ENCODE measurements at regions not wholly inside any gene's neighbourhood (a gene's known extent, or its start where the extent isn't known, plus 50 kb on each side); places are given as distances from the start of the nearest gene placed in this dataset.

DNA sequence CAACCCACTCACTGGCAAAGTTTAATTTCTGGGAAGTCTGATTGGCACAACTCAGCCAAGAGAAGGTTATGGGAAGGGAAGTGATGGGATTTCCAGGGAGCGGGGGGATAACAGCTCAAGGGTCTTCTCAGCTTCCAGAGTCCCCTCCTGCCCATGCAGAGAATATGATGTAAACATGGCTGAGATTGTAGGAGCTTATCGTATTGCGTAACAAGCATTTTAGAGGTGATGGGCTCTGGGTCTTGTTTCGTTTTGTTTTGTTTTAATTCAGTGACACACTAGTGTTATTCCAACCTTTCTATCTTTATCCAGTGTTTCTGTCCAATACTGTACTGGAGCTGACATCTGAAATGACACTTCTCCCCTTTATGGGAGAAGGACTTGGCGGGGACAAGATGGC is 762.1 kb upstream of the TMEM132C start:
- no peak overlapping the region for H3K4me3 ChIP-seq (replicated peaks; ENCODE audit: insufficient read depth, low read length)
- TF ChIP-seq, protein P1, sequence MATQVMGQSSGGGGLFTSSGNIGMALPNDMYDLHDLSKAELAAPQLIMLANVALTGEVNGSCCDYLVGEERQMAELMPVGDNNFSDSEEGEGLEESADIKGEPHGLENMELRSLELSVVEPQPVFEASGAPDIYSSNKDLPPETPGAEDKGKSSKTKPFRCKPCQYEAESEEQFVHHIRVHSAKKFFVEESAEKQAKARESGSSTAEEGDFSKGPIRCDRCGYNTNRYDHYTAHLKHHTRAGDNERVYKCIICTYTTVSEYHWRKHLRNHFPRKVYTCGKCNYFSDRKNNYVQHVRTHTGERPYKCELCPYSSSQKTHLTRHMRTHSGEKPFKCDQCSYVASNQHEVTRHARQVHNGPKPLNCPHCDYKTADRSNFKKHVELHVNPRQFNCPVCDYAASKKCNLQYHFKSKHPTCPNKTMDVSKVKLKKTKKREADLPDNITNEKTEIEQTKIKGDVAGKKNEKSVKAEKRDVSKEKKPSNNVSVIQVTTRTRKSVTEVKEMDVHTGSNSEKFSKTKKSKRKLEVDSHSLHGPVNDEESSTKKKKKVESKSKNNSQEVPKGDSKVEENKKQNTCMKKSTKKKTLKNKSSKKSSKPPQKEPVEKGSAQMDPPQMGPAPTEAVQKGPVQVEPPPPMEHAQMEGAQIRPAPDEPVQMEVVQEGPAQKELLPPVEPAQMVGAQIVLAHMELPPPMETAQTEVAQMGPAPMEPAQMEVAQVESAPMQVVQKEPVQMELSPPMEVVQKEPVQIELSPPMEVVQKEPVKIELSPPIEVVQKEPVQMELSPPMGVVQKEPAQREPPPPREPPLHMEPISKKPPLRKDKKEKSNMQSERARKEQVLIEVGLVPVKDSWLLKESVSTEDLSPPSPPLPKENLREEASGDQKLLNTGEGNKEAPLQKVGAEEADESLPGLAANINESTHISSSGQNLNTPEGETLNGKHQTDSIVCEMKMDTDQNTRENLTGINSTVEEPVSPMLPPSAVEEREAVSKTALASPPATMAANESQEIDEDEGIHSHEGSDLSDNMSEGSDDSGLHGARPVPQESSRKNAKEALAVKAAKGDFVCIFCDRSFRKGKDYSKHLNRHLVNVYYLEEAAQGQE (IDR thresholded peaks at IDR 0.05; ENCODE audit: insufficient replicate concordance, low read depth) = no peak
- TF ChIP-seq POLR2AphosphoS5 (IDR thresholded peaks at IDR 0.05; ENCODE audit: low read depth) (no peak), GABPA (IDR thresholded peaks at IDR 0.05; ENCODE audit: low read depth) (no peak)
- TF ChIP-seq, protein P2, sequence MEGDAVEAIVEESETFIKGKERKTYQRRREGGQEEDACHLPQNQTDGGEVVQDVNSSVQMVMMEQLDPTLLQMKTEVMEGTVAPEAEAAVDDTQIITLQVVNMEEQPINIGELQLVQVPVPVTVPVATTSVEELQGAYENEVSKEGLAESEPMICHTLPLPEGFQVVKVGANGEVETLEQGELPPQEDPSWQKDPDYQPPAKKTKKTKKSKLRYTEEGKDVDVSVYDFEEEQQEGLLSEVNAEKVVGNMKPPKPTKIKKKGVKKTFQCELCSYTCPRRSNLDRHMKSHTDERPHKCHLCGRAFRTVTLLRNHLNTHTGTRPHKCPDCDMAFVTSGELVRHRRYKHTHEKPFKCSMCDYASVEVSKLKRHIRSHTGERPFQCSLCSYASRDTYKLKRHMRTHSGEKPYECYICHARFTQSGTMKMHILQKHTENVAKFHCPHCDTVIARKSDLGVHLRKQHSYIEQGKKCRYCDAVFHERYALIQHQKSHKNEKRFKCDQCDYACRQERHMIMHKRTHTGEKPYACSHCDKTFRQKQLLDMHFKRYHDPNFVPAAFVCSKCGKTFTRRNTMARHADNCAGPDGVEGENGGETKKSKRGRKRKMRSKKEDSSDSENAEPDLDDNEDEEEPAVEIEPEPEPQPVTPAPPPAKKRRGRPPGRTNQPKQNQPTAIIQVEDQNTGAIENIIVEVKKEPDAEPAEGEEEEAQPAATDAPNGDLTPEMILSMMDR (IDR thresholded peaks at IDR 0.05; ENCODE audit: insufficient read depth, low read length) = no peak
- no peak for DNase-seq (ENCODE audit: low read depth in 1 of 2, low spot score in 1 of 2)
- H3K27ac ChIP-seq (replicated peaks) = no peak overlapping the region
- no peaks in the 10 kb centered on the region for H3K27me3 ChIP-seq (ENCODE audit: insufficient read depth, poor library complexity, severe bottlenecking)

DNA sequence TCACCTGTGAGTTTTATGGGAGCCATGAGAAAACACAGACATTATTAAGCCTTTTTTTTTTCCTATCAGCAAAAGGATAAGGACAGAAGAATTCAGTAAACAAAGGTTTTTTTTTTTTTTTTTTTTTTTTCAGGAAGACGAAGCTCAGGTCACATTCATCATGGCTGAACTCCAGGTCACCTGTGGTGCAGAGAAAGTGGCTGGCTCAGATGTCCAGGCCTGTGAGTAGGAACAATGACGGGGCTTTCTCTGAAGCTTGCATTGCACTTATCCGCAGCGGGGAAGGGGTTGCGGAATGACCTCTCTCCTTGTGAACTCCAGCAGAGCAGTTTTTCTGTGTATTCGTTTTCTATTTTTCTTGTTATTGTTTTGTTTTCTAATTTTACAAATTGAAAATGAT is 759.6 kb upstream of the TMEM132C start:
- no peak overlapping the region for H3K4me3 ChIP-seq (replicated peaks; ENCODE audit: insufficient read depth, low read length)

DNA sequence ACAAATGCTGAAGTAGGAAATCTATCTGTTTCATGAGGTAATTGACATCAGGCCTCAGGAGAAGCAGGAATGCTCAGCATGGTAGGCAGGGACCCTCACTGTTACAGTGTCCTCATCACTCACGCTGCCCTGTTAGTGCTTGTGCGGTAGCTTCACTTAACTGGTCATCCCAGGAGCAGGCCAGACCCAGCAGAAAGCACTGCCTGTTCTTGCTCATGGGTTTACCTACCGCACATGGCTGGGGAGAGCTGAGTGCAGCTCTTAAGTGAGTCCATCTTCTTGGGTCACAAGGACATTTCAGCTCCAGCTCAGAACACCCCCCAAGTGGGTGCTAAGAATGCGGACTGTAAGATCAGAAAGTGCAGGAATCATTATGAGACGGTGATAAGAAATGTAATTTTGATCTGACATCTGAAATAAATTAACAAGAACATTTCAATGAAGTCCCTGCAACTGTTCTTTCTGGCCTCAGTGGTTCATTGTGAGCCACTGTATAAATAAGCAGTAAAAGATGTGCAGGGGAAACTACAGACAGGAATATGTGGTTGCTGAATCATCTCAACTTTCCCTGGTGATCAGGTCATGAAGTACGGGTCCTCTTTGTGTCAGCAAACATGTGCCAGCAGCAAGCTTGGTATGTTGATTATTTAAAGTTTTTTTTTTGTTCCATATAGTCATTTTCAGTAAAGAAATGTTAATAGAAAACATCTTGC is 757.7 kb upstream of the TMEM132C start:
- H3K4me3 ChIP-seq (replicated peaks; ENCODE audit: insufficient read depth, low read length) = no peak overlapping the region
- TF ChIP-seq, protein P2 (IDR thresholded peaks at IDR 0.05; ENCODE audit: insufficient read depth, low read length) = no peak
- no peak for TF ChIP-seq POLR2AphosphoS5 (IDR thresholded peaks at IDR 0.05; ENCODE audit: low read depth)
- no peak for TF ChIP-seq GABPA (IDR thresholded peaks at IDR 0.05; ENCODE audit: low read depth)
- no peak for TF ChIP-seq SPI1 (IDR thresholded peaks at IDR 0.05; ENCODE audit: borderline replicate concordance, low read depth)
- TF ChIP-seq, protein P1 (IDR thresholded peaks at IDR 0.05; ENCODE audit: insufficient replicate concordance, low read depth) = no peak
- H3K27ac ChIP-seq (replicated peaks) = no peak overlapping the region
- no peak for DNase-seq (ENCODE audit: low read depth in 1 of 2, low spot score in 1 of 2)
- H3K27me3 ChIP-seq (ENCODE audit: insufficient read depth, poor library complexity, severe bottlenecking) = no peaks in the 10 kb centered on the region

More for the DNA sequence above, 759.6 kb upstream of the TMEM132C start:
- no peak for DNase-seq (ENCODE audit: low read depth in 1 of 2, low spot score in 1 of 2)
- TF ChIP-seq, protein P1 (IDR thresholded peaks at IDR 0.05; ENCODE audit: insufficient replicate concordance, low read depth) = no peak
- TF ChIP-seq POLR2AphosphoS5 (IDR thresholded peaks at IDR 0.05; ENCODE audit: low read depth) (no peak), GABPA (IDR thresholded peaks at IDR 0.05; ENCODE audit: low read depth) (no peak), SPI1 (IDR thresholded peaks at IDR 0.05; ENCODE audit: borderline replicate concordance, low read depth) (no peak)
- TF ChIP-seq, protein P2 (IDR thresholded peaks at IDR 0.05; ENCODE audit: insufficient read depth, low read length) = no peak
- Histone ChIP-seq H3K27me3 (ENCODE audit: insufficient read depth, poor library complexity, severe bottlenecking) (no peaks in the 10 kb centered on the region), H3K27ac (replicated peaks) (no peak overlapping the region)

Measured in HL-60 (cell line).